K562 (cell line): ENCODE measurements at regions not wholly inside any gene's neighbourhood (a gene's known extent, or its start where the extent isn't known, plus 50 kb on each side); places are given as distances from the start of the nearest gene placed in this dataset.

Experiments
- ATAC-seq: fragments of 200-7000 bp; cut with Tn5 transposase; 3 replicates; pipeline ENCODE4 v1.9.1; 2020; ENCODE audit warnings: moderate library complexity
- BruUV-seq: library from RNA; stranded (reverse); fragments of 400-500 nt; replicated peaks from 2 replicates; lab custom pipeline; 2021; lab: Mats Ljungman, UMichigan
- CTCF ChIA-PET: fragments of 300-600 bp; formaldehyde crosslinking; extraction: SDS; loops from one replicate; lab custom pipeline; 2021; ENCODE audit warnings: low intra/inter-chr PET ratio; lab: Yijun Ruan, JAX
- POLR2A ChIA-PET: fragments of 300-600, 350-650 bp; sonication (Branson Sonifier 250); formaldehyde crosslinking; extraction: SDS; loops from one replicate; lab custom pipeline; 2021; ENCODE audit warnings: antibody characterized with exemption, inconsistent platforms; lab: Yijun Ruan, JAX
- DNase-seq, 4 experiments: peaks; one replicate each; pipeline versions ENCODE4 v3.0.0 to v3.0.0-alpha.2; 2011 to 2018; ENCODE audit warnings: low spot score in 3 of 4, mixed read lengths in 3 of 4; ENCODE audit errors: extremely low read depth in 1 of 4
- FAIRE-seq: peaks from 2 replicates; lab custom pipeline; 2011; peaks lifted over from hg19 to GRCh38; lab: Jason Lieb, UNC
- H2AFZ ChIP-seq: 2 replicates; pipeline ENCODE4 v1.6.0; 2011; ENCODE audit warnings: low read depth, low read length, control low read depth, inconsistent platforms
- H3K27ac ChIP-seq: fragments of 200-600 bp; 3 replicates; pipeline ENCODE4 v1.8.0; 2011; ENCODE audit warnings: low read depth, mild to moderate bottlenecking, control low read depth, inconsistent platforms, low read length, moderate library complexity, mixed read lengths; ENCODE audit errors: extremely low read depth
- H3K27me3 ChIP-seq, 2 experiments: fragments of 300-600 bp in 1 of 2; 2 replicates in 1 of 2; 3 replicates in 1 of 2; pipeline versions ENCODE4 v1.6.0 to v1.8.0; 2011; ENCODE audit warnings: inconsistent platforms in 2 of 2, low read length in 2 of 2, mild to moderate bottlenecking in 1 of 2, mixed read lengths in 1 of 2, moderate library complexity in 1 of 2; ENCODE audit not compliant: control insufficient read depth in 2 of 2, insufficient read depth in 2 of 2
- H3K36me3 ChIP-seq: fragments of 300-600 bp; 3 replicates; pipeline ENCODE4 v1.8.0; 2011; ENCODE audit warnings: mild to moderate bottlenecking, low read length, inconsistent platforms; ENCODE audit not compliant: control insufficient read depth, insufficient read depth
- H3K4me1 ChIP-seq, 2 experiments: fragments of 200-600 bp in 1 of 2; replicated peaks in 1 of 2; 2 replicates in 1 of 2; 3 replicates in 1 of 2; pipeline versions ENCODE4 v1.5.1 to v1.8.0; 2011; ENCODE audit warnings: inconsistent platforms in 2 of 2, low read length in 2 of 2, mild to moderate bottlenecking in 1 of 2, mixed read lengths in 1 of 2, moderate library complexity in 1 of 2; ENCODE audit not compliant: control insufficient read depth in 2 of 2, insufficient read depth in 2 of 2
- H3K4me2 ChIP-seq: 2 replicates; pipeline ENCODE4 v1.6.1; 2011; ENCODE audit warnings: low read length, control low read depth, inconsistent platforms, mixed read lengths; ENCODE audit not compliant: insufficient read depth
- H3K4me3 ChIP-seq: fragments of 200-600 bp; sonication (generic), shearing (Covaris generic); 2 replicates; pipeline ENCODE4 v1.5.1; 2016; ENCODE audit warnings: control low read depth, inconsistent platforms
- H3K79me2 ChIP-seq: fragments of 200-600 bp; 3 replicates; pipeline ENCODE4 v1.8.0; 2011; ENCODE audit warnings: low read length, inconsistent platforms; ENCODE audit not compliant: control insufficient read depth, insufficient read depth
- H3K9ac ChIP-seq, 2 experiments: 2 replicates each; pipeline versions ENCODE4 v1.6.0 to v1.6.1; 2011; ENCODE audit warnings: low read depth in 2 of 2, low read length in 2 of 2, control low read depth in 1 of 2, inconsistent platforms in 1 of 2, mild to moderate bottlenecking in 1 of 2, mixed read lengths in 1 of 2; ENCODE audit not compliant: insufficient read depth in 1 of 2
- H3K9me1 ChIP-seq: one replicate; pipeline ENCODE4 v1.6.0; 2011; ENCODE audit warnings: inconsistent platforms, mild to moderate bottlenecking, low read length, moderate library complexity; ENCODE audit not compliant: control insufficient read depth, insufficient read depth
- H3K9me3 ChIP-seq: replicated peaks from 2 replicates; pipeline ENCODE4 v1.5.1; 2011; ENCODE audit warnings: low read depth, low read length, inconsistent platforms; ENCODE audit not compliant: control insufficient read depth, insufficient read depth
- H4K20me1 ChIP-seq: replicated peaks from 2 replicates; pipeline ENCODE4 v1.6.1; 2011; ENCODE audit warnings: low read length, inconsistent platforms, mixed read lengths; ENCODE audit not compliant: control insufficient read depth, insufficient read depth
- ESRRB ChIP-seq: fragments of 250-450 bp; sonication (Bioruptor Pico); IDR thresholded peaks from 2 replicates; pipeline ENCODE4 v1.5.0; 2020; ENCODE audit warnings: mild to moderate bottlenecking, moderate library complexity, borderline replicate concordance
- GABPB1 ChIP-seq: sonication (generic); formaldehyde crosslinking; IDR thresholded peaks from 2 replicates; pipeline ENCODE4 v1.8.0; 2022; ENCODE audit warnings: mild to moderate bottlenecking, missing genetic modification reagents
- RBM25 ChIP-seq: fragments of 200-400 bp; formaldehyde crosslinking; IDR thresholded peaks from 2 replicates; pipeline ENCODE4 v1.6.1; 2018; ENCODE audit warnings: low read length, low read depth, moderate library complexity; ENCODE audit not compliant: severe bottlenecking
- TFE3 ChIP-seq: fragments of 450-650 bp; formaldehyde crosslinking; IDR thresholded peaks from 2 replicates; pipeline ENCODE4 v1.4.0; 2020; ENCODE audit warnings: mild to moderate bottlenecking, mixed read lengths
- ZFP36 ChIP-seq: fragments of 150-350 bp; IDR thresholded peaks from 2 replicates; pipeline ENCODE4 v1.6.1; 2018; ENCODE audit warnings: low read length, low read depth; ENCODE audit not compliant: partially characterized antibody
- ZNF274 ChIP-seq: IDR thresholded peaks from 2 replicates; pipeline ENCODE4 v1.6.1; 2011; ENCODE audit warnings: low read depth, mild to moderate bottlenecking, low read length, moderate library complexity, borderline replicate concordance
- ZZZ3 ChIP-seq: fragments of 450-650 bp; IDR thresholded peaks from 2 replicates; pipeline ENCODE4 v1.6.1; 2016; ENCODE audit warnings: antibody characterized with exemption, mild to moderate bottlenecking, moderate library complexity
- WGBS: fragments of 100-300 bp; shearing (Covaris generic); methylation state at CpG from one replicate; pipeline ENCODE4 v1.1.6; 2016; ENCODE audit warnings: low coverage, mixed read lengths; ENCODE audit not compliant: insufficient coverage; ENCODE audit errors: missing lambda C conversion rate; 5-methylcytosine and 5-hydroxymethylcytosine counted together
- in situ Hi-C: fragments of 300-500 bp; cut with MboI; formaldehyde crosslinking; loops from 4 replicates; pipeline ENCODE4 v1.15.0; 2018; ENCODE audit warnings: inconsistent platforms, mixed read lengths
- intact Hi-C: fragments of 100-400 bp; cut with micrococcal nuclease; formaldehyde crosslinking; loops from 2 replicates; pipeline ENCODE4 v1.14.2; 2022

GRCh38 chr17:79330229-79330628, 255.6 kb downstream of the ENGASE start (continued):
- no peak for TF ChIP-seq ZNF274

DNA sequence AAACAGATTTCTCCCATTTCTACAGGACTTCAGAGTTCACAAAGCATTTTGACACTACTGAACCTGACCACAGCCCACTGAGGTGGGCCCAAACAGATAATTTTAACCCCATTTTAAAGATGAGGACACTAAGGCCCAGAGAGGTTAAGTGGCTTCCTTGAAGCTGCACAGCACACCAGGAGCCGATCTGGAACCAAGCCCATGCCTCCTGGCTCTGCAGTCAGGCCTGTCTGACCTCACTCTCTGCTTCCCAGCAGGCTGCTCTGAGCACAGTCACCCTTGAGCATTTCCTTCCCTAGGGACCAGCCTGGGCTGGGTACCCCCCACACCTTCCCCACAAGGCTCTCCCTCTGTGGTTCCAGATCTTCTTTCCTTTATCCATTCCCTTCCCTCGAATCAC, 252.2 kb downstream of the ENGASE start:
- Histone ChIP-seq H3K27me3 (peaks cover 0 to 39% of the 10 kb centered on the region in 2 experiments; a peak in 3 of 5 replicates), H3K9me1 (no peaks in the 10 kb centered on the region), H2AFZ (no peak overlapping the region), H3K4me1 (no peaks in the 10 kb centered on the region), H3K4me2 (no peak overlapping the region), H3K36me3 (no peaks in the 10 kb centered on the region), H3K9me3 (no peaks in the 10 kb centered on the region), H3K9ac (no peak overlapping the region), H3K27ac (no peak overlapping the region), H3K79me2 (no peaks in the 10 kb centered on the region), H4K20me1 (peaks cover 26% of the 10 kb centered on the region; the same call in 1 of the 2 replicates), H3K4me3 (no peak overlapping the region)
- FAIRE-seq (no peak), DNase-seq (no peak), ATAC-seq (no peak)
- intact Hi-C loops = no loop called here
- BruUV-seq = no TSS peak
- 0% methylated on average over 2 of the region's 2 CpGs for WGBS
- CTCF ChIA-PET = no interaction called here
- no peak for TF ChIP-seq GABPB1 (CRISPR knock-in tag)
- no peak for TF ChIP-seq ZZZ3
- TF ChIP-seq RBM25 = peak; percentile 17
- no peak for TF ChIP-seq ESRRB (CRISPR knock-in tag)
- TF ChIP-seq TFE3 (CRISPR knock-in tag) = no peak
- peak; percentile 68 for TF ChIP-seq ZFP36
- in situ Hi-C loops = no loop called here
- POLR2A ChIA-PET = interaction anchor here (0.7 to 1.1 kb wide), 3 partner anchors 9 to 230 kb away, joined by 3 to 4 read pairs (median 3); no protein-coding TSS in a partner anchor
